ENCODE measurements at regions not wholly inside any gene's neighbourhood (a gene's known extent, or its start where the extent isn't known, plus 50 kb on each side); places are given as distances from the start of the nearest gene placed in this dataset.

GRCh38 chr3:64351713-64352638, 126.7 kb upstream of the PRICKLE2 start:
- DNase-seq = peak; percentile 62

GRCh38 chr3:64349551-64349950, 124.3 kb upstream of the PRICKLE2 start:
- no peak for DNase-seq

- no peak for DNase-seq
Measured at GRCh38 chr3:64345371-64345770, 120.1 kb upstream of the PRICKLE2 start.

- DNase-seq = peak; percentile 70
Measured at GRCh38 chr3:64344721-64345207, 119.5 kb upstream of the PRICKLE2 start.

GRCh38 chr3:64343689-64344430, 118.6 kb upstream of the PRICKLE2 start:
- DNase-seq = peak; percentile 63

GRCh38 chr3:64342940-64343688, 117.8 kb upstream of the PRICKLE2 start:
- DNase-seq = peak; percentile 96

- DNase-seq = peak; percentile 39
Measured at GRCh38 chr3:64341296-64341695, 116.0 kb upstream of the PRICKLE2 start.

- peak; percentile 84 for DNase-seq
Measured at GRCh38 chr3:64340641-64341101, 115.4 kb upstream of the PRICKLE2 start.

GRCh38 chr3:64336488-64336887, 111.2 kb upstream of the PRICKLE2 start:
- DNase-seq = no peak

- DNase-seq = peak; percentile 48
Measured at GRCh38 chr3:64332459-64333350, 107.4 kb upstream of the PRICKLE2 start.

GRCh38 chr3:64331605-64332004, 106.3 kb upstream of the PRICKLE2 start:
- DNase-seq = no peak

GRCh38 chr3:64329037-64329436, 103.8 kb upstream of the PRICKLE2 start:
- DNase-seq = no peak

- peak; percentile 54 for DNase-seq
Measured at GRCh38 chr3:64327100-64327804, 102.0 kb upstream of the PRICKLE2 start.

GRCh38 chr3:64321747-64322146, 96.5 kb upstream of the PRICKLE2 start:
- DNase-seq = peak; percentile 87

GRCh38 chr3:64319391-64319790, 94.1 kb upstream of the PRICKLE2 start:
- DNase-seq = no peak

GRCh38 chr3:64318668-64319271, 93.5 kb upstream of the PRICKLE2 start:
- DNase-seq = no peak

GRCh38 chr3:64318001-64318400, 92.7 kb upstream of the PRICKLE2 start:
- DNase-seq = peak; percentile 41

- peak; percentile 30 for DNase-seq
Measured at GRCh38 chr3:64316971-64317370, 91.7 kb upstream of the PRICKLE2 start.

GRCh38 chr3:64311424-64312061, 86.3 kb upstream of the PRICKLE2 start:
- DNase-seq = no peak

GRCh38 chr3:64308931-64309330, 83.7 kb upstream of the PRICKLE2 start:
- no peak for DNase-seq
